Neutrophil (primary cell): ENCODE measurements at regions not wholly inside any gene's neighbourhood (a gene's known extent, or its start where the extent isn't known, plus 50 kb on each side); places are given as distances from the start of the nearest gene placed in this dataset.

Experiments used
- H3K27ac ChIP-seq: fragments of 200-600 bp; sonication (generic); 2 replicates; pipeline ENCODE4 v1.5.1; 2016; ENCODE audit warnings: mild to moderate bottlenecking, moderate library complexity
- H3K27me3 ChIP-seq: fragments of 200-600 bp; sonication (generic); 2 replicates; pipeline ENCODE4 v1.6.0; 2016; ENCODE audit warnings: mild to moderate bottlenecking
- H3K36me3 ChIP-seq: fragments of 200-600 bp; sonication (generic); 2 replicates; pipeline ENCODE4 v1.5.1; 2017
- H3K4me1 ChIP-seq, 2 experiments: fragments of 200-600 bp in 1 of 2; sonication (generic) in 1 of 2; 1 replicate in 1 of 2; 2 replicates in 1 of 2; pipeline versions ENCODE4 v1.5.1 to v1.6.1; 2013 to 2016; ENCODE audit warnings: low read depth in 1 of 2, low read length in 1 of 2, mild to moderate bottlenecking in 1 of 2, moderate library complexity in 1 of 2; ENCODE audit not compliant: control insufficient read depth in 1 of 2, insufficient read depth in 1 of 2
- H3K4me3 ChIP-seq, 2 experiments: fragments of 200-600 bp in 1 of 2; sonication (generic) in 1 of 2; 1 replicate in 1 of 2; 2 replicates in 1 of 2; pipeline ENCODE4 v1.5.1; 2013 to 2016; ENCODE audit warnings: low read depth in 1 of 2, low read length in 1 of 2, mild to moderate bottlenecking in 1 of 2, moderate library complexity in 1 of 2
- H3K9me3 ChIP-seq: fragments of 200-600 bp; sonication (generic); 2 replicates; pipeline ENCODE4 v1.5.1; 2016
- TF ChIP-seq, protein P1 (sequence below): fragments of 200-600 bp; sonication (generic); IDR thresholded peaks from 2 replicates; pipeline ENCODE4 v1.5.1; 2016; ENCODE audit warnings: antibody characterized with exemption

DNA sequence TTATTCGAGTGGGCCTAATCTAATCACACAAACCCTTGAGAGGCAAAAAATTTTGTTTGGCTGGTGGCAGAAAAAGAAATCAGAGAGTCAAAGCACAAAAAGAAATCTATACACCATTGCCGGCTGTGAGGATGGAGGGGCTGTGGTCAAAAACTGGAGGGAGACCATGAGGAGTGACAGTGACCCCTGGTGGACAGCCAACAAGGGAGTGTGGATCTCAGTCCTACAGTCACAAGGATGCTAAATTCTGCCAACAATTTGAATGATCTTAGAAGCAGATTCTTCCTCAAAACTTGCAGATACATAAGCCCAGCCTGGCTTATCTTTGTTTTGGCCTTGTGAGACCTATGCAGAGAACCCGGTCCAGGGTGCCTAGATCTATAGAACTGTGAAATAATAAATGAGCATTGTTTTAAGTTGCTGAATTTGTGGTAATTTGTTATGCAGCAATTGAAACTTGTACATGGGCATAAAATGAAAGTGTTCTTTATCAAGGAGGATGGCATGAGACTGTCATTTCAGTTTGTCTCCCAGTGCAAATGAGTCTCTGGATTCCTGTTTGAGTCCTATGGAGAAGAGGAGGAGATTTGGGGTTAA lies 103.0 kb upstream of the ARHGEF26 start:
- Histone ChIP-seq H3K4me1 (no peaks in the 10 kb centered on the region), H3K9me3 (no peaks in the 10 kb centered on the region), H3K27ac (no peak overlapping the region), H3K4me3 (no peak overlapping the region), H3K36me3 (no peaks in the 10 kb centered on the region), H3K27me3 (no peaks in the 10 kb centered on the region)
- TF ChIP-seq, protein P1, sequence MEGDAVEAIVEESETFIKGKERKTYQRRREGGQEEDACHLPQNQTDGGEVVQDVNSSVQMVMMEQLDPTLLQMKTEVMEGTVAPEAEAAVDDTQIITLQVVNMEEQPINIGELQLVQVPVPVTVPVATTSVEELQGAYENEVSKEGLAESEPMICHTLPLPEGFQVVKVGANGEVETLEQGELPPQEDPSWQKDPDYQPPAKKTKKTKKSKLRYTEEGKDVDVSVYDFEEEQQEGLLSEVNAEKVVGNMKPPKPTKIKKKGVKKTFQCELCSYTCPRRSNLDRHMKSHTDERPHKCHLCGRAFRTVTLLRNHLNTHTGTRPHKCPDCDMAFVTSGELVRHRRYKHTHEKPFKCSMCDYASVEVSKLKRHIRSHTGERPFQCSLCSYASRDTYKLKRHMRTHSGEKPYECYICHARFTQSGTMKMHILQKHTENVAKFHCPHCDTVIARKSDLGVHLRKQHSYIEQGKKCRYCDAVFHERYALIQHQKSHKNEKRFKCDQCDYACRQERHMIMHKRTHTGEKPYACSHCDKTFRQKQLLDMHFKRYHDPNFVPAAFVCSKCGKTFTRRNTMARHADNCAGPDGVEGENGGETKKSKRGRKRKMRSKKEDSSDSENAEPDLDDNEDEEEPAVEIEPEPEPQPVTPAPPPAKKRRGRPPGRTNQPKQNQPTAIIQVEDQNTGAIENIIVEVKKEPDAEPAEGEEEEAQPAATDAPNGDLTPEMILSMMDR, result no peak

- no peaks in the 10 kb centered on the region for H3K27me3 ChIP-seq
- H3K36me3 ChIP-seq, result no peaks in the 10 kb centered on the region
- no peak overlapping the region for H3K4me3 ChIP-seq
- H3K4me1 ChIP-seq, result no peaks in the 10 kb centered on the region
- TF ChIP-seq, protein P1, result no peak
- no peaks in the 10 kb centered on the region for H3K9me3 ChIP-seq
- H3K27ac ChIP-seq, result no peak overlapping the region
Measured at GRCh38 chr3:154022606-154023005, 98.6 kb upstream of the ARHGEF26 start.

GRCh38 chr3:154023148-154023547 lies 98.0 kb upstream of the ARHGEF26 start:
- Histone ChIP-seq H3K36me3 (no peaks in the 10 kb centered on the region), H3K27me3 (no peaks in the 10 kb centered on the region), H3K4me3 (no peak overlapping the region), H3K27ac (no peak overlapping the region), H3K4me1 (no peaks in the 10 kb centered on the region), H3K9me3 (no peaks in the 10 kb centered on the region)
- TF ChIP-seq, protein P1, result no peak

- no peaks in the 10 kb centered on the region for H3K36me3 ChIP-seq
- no peaks in the 10 kb centered on the region for H3K27me3 ChIP-seq
- TF ChIP-seq, protein P1, result no peak
- H3K9me3 ChIP-seq, result no peaks in the 10 kb centered on the region
- H3K4me3 ChIP-seq, result no peak overlapping the region
- no peaks in the 10 kb centered on the region for H3K4me1 ChIP-seq
- no peak overlapping the region for H3K27ac ChIP-seq
Measured at GRCh38 chr3:154025007-154025406, 96.2 kb upstream of the ARHGEF26 start.

DNA sequence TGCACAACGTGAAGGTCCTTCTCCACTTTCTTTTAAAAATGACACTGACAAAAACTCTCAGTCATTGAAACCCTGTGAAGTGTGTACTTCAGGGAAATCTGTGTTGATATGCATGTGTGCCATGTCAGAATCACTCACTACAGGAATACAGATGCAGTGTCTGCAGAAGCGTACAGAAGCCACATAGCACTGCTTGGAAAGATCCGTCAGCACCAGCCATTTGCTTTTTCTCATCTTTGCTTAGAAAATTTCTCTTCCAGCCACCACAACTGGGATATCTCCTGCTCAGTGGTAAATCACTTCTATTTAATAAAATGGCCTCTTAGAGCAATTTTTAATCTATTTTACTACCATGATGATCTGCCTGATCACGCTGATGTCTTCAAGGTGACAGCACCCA lies 91.3 kb upstream of the ARHGEF26 start:
- TF ChIP-seq, protein P1, result no peak
- no peak overlapping the region for H3K4me3 ChIP-seq
- no peaks in the 10 kb centered on the region for H3K9me3 ChIP-seq

More for the DNA sequence above, 91.3 kb upstream of the ARHGEF26 start:
- no peaks in the 10 kb centered on the region for H3K36me3 ChIP-seq
- H3K27ac ChIP-seq, result no peak overlapping the region
- H3K4me1 ChIP-seq, result no peaks in the 10 kb centered on the region
- H3K27me3 ChIP-seq, result no peaks in the 10 kb centered on the region
